ENCODE measurements at regions not wholly inside any gene's neighbourhood (a gene's known extent, or its start where the extent isn't known, plus 50 kb on each side); places are given as distances from the start of the nearest gene placed in this dataset.

DNA sequence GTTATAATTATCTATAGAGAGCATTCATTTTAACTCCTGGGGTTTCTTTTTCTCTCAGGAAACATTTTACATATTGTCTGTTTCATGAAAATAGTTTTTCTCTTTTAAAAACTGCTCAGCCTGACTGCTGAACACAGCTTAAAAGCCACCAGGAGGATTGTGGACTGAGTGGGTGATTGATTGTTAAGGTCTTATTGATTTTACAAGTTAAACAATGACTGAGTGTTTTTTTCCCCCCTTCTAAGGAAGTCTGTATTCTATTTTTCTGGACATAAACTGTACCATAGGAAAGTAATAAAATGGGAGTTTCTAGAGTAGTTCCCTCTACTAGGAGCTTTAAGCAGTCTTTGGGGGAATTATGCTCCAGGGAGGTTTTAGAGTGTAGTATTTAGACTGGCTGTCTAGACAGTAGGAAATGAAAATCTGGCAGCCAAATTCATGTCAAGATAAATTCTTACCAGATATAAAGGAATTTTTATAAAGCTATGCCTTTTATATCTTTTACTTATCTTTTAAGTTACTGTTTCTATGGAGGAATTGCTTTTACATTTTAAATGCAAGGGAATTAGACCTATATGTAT lies 463.9 kb downstream of the PRR16 start (continued):
- TF ChIP-seq STAT6 (CRISPR knock-in tag; IDR thresholded peaks at IDR 0.05): no peak
- TF ChIP-seq, protein P1, sequence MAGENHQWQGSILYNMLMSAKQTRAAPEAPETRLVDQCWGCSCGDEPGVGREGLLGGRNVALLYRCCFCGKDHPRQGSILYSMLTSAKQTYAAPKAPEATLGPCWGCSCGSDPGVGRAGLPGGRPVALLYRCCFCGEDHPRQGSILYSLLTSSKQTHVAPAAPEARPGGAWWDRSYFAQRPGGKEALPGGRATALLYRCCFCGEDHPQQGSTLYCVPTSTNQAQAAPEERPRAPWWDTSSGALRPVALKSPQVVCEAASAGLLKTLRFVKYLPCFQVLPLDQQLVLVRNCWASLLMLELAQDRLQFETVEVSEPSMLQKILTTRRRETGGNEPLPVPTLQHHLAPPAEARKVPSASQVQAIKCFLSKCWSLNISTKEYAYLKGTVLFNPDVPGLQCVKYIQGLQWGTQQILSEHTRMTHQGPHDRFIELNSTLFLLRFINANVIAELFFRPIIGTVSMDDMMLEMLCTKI (IDR thresholded peaks at IDR 0.05; ENCODE audit: partially characterized antibody): no peak
- no peak for TF ChIP-seq ZNF384 (IDR thresholded peaks at IDR 0.05; ENCODE audit: low read depth, low read length)

DNA sequence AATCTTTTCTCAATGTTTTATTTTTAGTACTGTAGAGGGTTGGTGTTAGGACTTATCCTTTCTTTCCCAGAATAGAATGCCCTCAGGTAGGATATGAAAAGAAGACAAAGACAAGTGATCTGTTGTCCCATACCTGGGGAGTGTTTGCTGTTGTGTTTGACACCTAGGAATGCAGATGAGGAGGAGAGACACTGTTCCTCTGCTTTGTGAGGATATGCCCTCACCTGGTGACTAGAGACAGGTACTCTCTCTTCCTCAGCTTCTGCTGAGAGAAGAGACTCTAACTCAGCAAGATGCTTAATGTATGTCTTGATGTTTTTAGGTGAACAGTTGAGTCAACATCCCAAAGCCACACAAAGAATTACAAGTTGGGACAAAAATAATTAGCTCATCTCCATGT lies 468.4 kb downstream of the PRR16 start:
- in situ Hi-C loops (cut with MboI) (no loop called here), intact Hi-C loops (cut with micrococcal nuclease) (no loop called here)
- FAIRE-seq (no peak), DNase-seq (ENCODE audit: extremely low read depth in 1 of 4, low spot score in 3 of 4) (no peak), ATAC-seq (no peak)
- no peak overlapping the region for H3K4me2 ChIP-seq (ENCODE audit: insufficient read depth, low read length)
- H4K20me1 ChIP-seq (replicated peaks; ENCODE audit: control insufficient read depth, insufficient read depth, low read length): no peaks in the 10 kb centered on the region
- H3K9me1 ChIP-seq (ENCODE audit: control insufficient read depth, insufficient read depth, low read length): no peaks in the 10 kb centered on the region
- no peaks in the 10 kb centered on the region for H3K9me3 ChIP-seq (replicated peaks; ENCODE audit: control insufficient read depth, insufficient read depth, low read depth, low read length)
- no peak overlapping the region for H3K9ac ChIP-seq (ENCODE audit: insufficient read depth in 1 of 2, low read depth in 2 of 2, low read length in 2 of 2)
- no peaks in the 10 kb centered on the region for H3K36me3 ChIP-seq (ENCODE audit: control insufficient read depth, insufficient read depth, low read length)
- no TSS peak for BruUV-seq (replicated peaks)
- no peaks in the 10 kb centered on the region for H3K79me2 ChIP-seq (ENCODE audit: control insufficient read depth, insufficient read depth, low read length)
- no peak overlapping the region for H2AFZ ChIP-seq (ENCODE audit: low read depth, low read length)
- ChIA-PET CTCF (ENCODE audit: low intra/inter-chr PET ratio) (no interaction called here), POLR2A (no interaction called here)
- H3K4me3 ChIP-seq: no peak overlapping the region
- no peak overlapping the region for H3K27ac ChIP-seq (ENCODE audit: extremely low read depth, low read depth, low read length)
- H3K27me3 ChIP-seq (ENCODE audit: control insufficient read depth in 2 of 2, insufficient read depth in 2 of 2, low read length in 2 of 2): no peaks in the 10 kb centered on the region
- H3K4me1 ChIP-seq (replicated peaks in 1 of 2; ENCODE audit: control insufficient read depth in 2 of 2, insufficient read depth in 2 of 2, low read length in 2 of 2): no peaks in the 10 kb centered on the region
- no peak for TF ChIP-seq SMARCE1 (IDR thresholded peaks at IDR 0.05)
- no peak for TF ChIP-seq MYC (IDR thresholded peaks at IDR 0.05; ENCODE audit: low read depth, low read length)
- no peak for TF ChIP-seq MYC (CRISPR knock-in tag; IDR thresholded peaks at IDR 0.05; ENCODE audit: borderline replicate concordance, low read depth)
- TF ChIP-seq ETV1 (tag; conservative IDR thresholded peaks at IDR 0.05; ENCODE audit: low read depth): no peak
- TF ChIP-seq, protein P2, sequence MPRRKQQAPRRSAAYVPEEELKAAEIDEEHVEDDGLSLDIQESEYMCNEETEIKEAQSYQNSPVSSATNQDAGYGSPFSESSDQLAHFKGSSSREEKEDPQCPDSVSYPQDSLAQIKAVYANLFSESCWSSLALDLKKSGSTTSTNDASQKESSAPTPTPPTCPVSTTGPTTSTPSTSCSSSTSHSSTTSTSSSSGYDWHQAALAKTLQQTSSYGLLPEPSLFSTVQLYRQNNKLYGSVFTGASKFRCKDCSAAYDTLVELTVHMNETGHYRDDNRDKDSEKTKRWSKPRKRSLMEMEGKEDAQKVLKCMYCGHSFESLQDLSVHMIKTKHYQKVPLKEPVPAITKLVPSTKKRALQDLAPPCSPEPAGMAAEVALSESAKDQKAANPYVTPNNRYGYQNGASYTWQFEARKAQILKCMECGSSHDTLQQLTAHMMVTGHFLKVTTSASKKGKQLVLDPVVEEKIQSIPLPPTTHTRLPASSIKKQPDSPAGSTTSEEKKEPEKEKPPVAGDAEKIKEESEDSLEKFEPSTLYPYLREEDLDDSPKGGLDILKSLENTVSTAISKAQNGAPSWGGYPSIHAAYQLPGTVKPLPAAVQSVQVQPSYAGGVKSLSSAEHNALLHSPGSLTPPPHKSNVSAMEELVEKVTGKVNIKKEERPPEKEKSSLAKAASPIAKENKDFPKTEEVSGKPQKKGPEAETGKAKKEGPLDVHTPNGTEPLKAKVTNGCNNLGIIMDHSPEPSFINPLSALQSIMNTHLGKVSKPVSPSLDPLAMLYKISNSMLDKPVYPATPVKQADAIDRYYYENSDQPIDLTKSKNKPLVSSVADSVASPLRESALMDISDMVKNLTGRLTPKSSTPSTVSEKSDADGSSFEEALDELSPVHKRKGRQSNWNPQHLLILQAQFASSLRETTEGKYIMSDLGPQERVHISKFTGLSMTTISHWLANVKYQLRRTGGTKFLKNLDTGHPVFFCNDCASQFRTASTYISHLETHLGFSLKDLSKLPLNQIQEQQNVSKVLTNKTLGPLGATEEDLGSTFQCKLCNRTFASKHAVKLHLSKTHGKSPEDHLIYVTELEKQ (CRISPR knock-in tag; IDR thresholded peaks at IDR 0.05): no peak
- TF ChIP-seq GTF2B (IDR thresholded peaks at IDR 0.05; ENCODE audit: extremely low read depth, insufficient read length): no peak
- TF ChIP-seq PRMT5 (CRISPR knock-in tag; IDR thresholded peaks at IDR 0.05): no peak
- no peak for TF ChIP-seq EP400 (IDR thresholded peaks at IDR 0.05)
- no peak for TF ChIP-seq ZBTB26 (CRISPR knock-in tag; IDR thresholded peaks at IDR 0.05)

Data from K562 (cell line).